GM12878 (cell line): ENCODE measurements at regions not wholly inside any gene's neighbourhood (a gene's known extent, or its start where the extent isn't known, plus 50 kb on each side); places are given as distances from the start of the nearest gene placed in this dataset.

Experiments used
- NR2C2 ChIP-seq: IDR thresholded peaks from 2 replicates; pipeline ENCODE4 v1.6.1; 2011; ENCODE audit warnings: borderline replicate concordance, low read depth; ENCODE audit not compliant: control insufficient read depth, insufficient read length
- POLR2A ChIP-seq: IDR thresholded peaks from 2 replicates; pipeline ENCODE4 v1.6.1; 2011; ENCODE audit warnings: low read depth, mild to moderate bottlenecking, low read length
- SIN3A ChIP-seq: IDR thresholded peaks from 2 replicates; pipeline ENCODE4 v1.6.1; 2012; ENCODE audit warnings: low read depth, low read length, improper control_type of control experiment
- TF ChIP-seq, protein P1 (sequence below), 3 experiments: IDR thresholded peaks in 2 of 3; conservative IDR thresholded peaks in 1 of 3; 2 replicates each; pipeline ENCODE4 v1.5.1; 2011; ENCODE audit warnings: low read depth in 3 of 3, low read length in 3 of 3, mild to moderate bottlenecking in 3 of 3, control low read depth in 2 of 3, moderate library complexity in 2 of 3, inconsistent platforms in 1 of 3, mixed read lengths in 1 of 3; ENCODE audit not compliant: control insufficient read depth in 2 of 3, insufficient read depth in 1 of 3; ENCODE audit errors: extremely low read depth in 1 of 3

DNA sequence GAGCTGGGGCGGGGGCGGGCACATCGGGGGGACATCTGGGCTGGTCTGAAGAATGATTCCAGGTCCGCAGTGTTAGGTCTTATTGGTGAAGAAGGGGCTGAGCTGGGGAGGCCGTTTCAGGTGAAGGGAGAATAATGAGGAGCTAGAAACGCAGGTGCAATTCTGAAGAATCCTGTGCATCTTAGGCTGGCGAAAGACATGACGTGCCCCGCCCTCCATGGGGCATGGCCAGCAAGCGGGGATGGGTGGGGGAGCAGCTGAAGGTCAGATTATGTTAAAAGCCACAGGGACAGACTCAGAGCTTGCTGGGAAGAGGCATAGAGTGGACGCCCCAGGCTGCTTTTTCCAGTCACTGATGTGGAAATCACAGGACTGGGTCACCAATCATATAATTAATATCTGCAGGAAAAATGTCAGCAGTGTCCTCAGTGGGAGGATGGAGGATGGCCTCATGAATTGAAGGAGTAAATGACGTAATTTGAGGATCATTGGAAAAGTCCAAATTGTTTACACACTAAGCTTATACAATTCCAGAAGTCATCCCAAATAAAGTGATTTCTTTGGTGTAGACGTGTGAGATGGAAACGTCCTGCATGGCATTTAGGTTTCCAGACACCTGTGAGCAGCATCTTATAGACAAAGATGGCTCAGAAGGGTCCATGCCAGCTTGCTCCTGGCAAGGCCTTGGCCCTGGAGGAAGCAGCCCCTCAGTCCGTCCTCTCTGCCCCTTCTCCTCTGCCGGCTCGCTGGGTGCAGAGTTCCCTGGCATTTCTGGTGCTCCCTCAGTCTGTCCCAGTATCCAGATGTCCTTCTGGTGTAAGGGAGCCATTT lies 109.6 kb upstream of the FRMD1 start:
- TF ChIP-seq POLR2A (no peak), NR2C2 (no peak), SIN3A (no peak)
- TF ChIP-seq, protein P1, sequence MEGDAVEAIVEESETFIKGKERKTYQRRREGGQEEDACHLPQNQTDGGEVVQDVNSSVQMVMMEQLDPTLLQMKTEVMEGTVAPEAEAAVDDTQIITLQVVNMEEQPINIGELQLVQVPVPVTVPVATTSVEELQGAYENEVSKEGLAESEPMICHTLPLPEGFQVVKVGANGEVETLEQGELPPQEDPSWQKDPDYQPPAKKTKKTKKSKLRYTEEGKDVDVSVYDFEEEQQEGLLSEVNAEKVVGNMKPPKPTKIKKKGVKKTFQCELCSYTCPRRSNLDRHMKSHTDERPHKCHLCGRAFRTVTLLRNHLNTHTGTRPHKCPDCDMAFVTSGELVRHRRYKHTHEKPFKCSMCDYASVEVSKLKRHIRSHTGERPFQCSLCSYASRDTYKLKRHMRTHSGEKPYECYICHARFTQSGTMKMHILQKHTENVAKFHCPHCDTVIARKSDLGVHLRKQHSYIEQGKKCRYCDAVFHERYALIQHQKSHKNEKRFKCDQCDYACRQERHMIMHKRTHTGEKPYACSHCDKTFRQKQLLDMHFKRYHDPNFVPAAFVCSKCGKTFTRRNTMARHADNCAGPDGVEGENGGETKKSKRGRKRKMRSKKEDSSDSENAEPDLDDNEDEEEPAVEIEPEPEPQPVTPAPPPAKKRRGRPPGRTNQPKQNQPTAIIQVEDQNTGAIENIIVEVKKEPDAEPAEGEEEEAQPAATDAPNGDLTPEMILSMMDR (IDR thresholded peaks at IDR 0.05 in 2 of 3, conservative IDR thresholded peaks at IDR 0.05 in 1 of 3; ENCODE audit: control insufficient read depth in 2 of 3, extremely low read depth in 1 of 3, insufficient read depth in 1 of 3, low read depth in 3 of 3, low read length in 3 of 3) = no peak
